OCI-LY1 (cell line): ENCODE measurements at regions not wholly inside any gene's neighbourhood (a gene's known extent, or its start where the extent isn't known, plus 50 kb on each side); places are given as distances from the start of the nearest gene placed in this dataset.

ENCODE experiments used
- CTCF ChIP-seq: fragments of 200-600 bp; sonication (generic), shearing (Covaris generic); IDR thresholded peaks from 2 replicates; pipeline ENCODE4 v1.5.1; 2017; ENCODE audit warnings: mild to moderate bottlenecking, antibody characterized with exemption, low read length, moderate library complexity, mixed read lengths
- EZH2 ChIP-seq: fragments of 200-600 bp; sonication (generic), shearing (Covaris generic); IDR thresholded peaks from 2 replicates; pipeline ENCODE4 v1.8.0; 2017; ENCODE audit warnings: borderline replicate concordance, mixed run types, mild to moderate bottlenecking, antibody characterized with exemption, low read length, moderate library complexity, mixed read lengths

GRCh38 chr10:117464176-117464575 is 78.4 kb upstream of the EMX2 start:
- TF ChIP-seq CTCF (no peak), EZH2 (no peak)
